Neural progenitor cell (in vitro differentiated cells): ENCODE measurements at regions not wholly inside any gene's neighbourhood (a gene's known extent, or its start where the extent isn't known, plus 50 kb on each side); places are given as distances from the start of the nearest gene placed in this dataset.

Source experiments
- DNase-seq: peaks from one replicate; pipeline ENCODE4 v3.0.0-alpha.2; 2016; ENCODE audit warnings: low spot score
- H2AFZ ChIP-seq: fragments of 200-600 bp; sonication (generic); replicated peaks from 2 replicates; pipeline ENCODE4 v1.6.1; 2016; ENCODE audit warnings: antibody characterized with exemption
- H3F3A ChIP-seq: fragments of 200-600 bp; sonication (generic); 2 replicates; pipeline ENCODE4 v1.6.1; 2016; ENCODE audit warnings: antibody characterized with exemption, low read depth
- H3K27ac ChIP-seq: fragments of 200-600 bp; sonication (generic); 2 replicates; pipeline ENCODE4 v1.5.1; 2016; ENCODE audit warnings: mild to moderate bottlenecking
- H3K27me3 ChIP-seq: fragments of 200-600 bp; sonication (generic); 2 replicates; pipeline ENCODE4 v1.6.1; 2016; ENCODE audit warnings: mild to moderate bottlenecking, moderate library complexity
- H3K36me3 ChIP-seq: fragments of 200-600 bp; sonication (generic); 2 replicates; pipeline ENCODE4 v1.5.1; 2016
- H3K4me1 ChIP-seq: fragments of 200-600 bp; sonication (generic); 2 replicates; pipeline ENCODE4 v1.6.1; 2016; ENCODE audit warnings: mixed run types
- H3K4me2 ChIP-seq: fragments of 200-600 bp; sonication (generic); 2 replicates; pipeline ENCODE4 v1.6.1; 2016
- H3K4me3 ChIP-seq: fragments of 200-600 bp; sonication (generic); 2 replicates; pipeline ENCODE4 v1.5.1; 2016
- H3K79me2 ChIP-seq: fragments of 200-600 bp; sonication (generic); 2 replicates; pipeline ENCODE4 v1.6.1; 2016; ENCODE audit warnings: low read depth
- H3K9ac ChIP-seq: fragments of 200-600 bp; sonication (generic); 2 replicates; pipeline ENCODE4 v1.6.1; 2016
- H3K9me3 ChIP-seq: fragments of 200-600 bp; sonication (generic); 2 replicates; pipeline ENCODE4 v1.5.1; 2016; ENCODE audit warnings: low read depth
- H4K20me1 ChIP-seq: fragments of 200-600 bp; sonication (generic); 2 replicates; pipeline ENCODE4 v1.6.1; 2016; ENCODE audit warnings: low read depth
- H3K27ac Mint-ChIP-seq: 3 replicates; pipeline ENCODE4 v1.8.0; 2021; ENCODE audit warnings: mixed read lengths
- H3K27me3 Mint-ChIP-seq: 2 replicates; pipeline ENCODE4 v1.8.0; 2022; ENCODE audit warnings: low read depth, mild to moderate bottlenecking, inconsistent platforms, moderate library complexity, mixed read lengths; ENCODE audit not compliant: insufficient read depth
- H3K36me3 Mint-ChIP-seq: 3 replicates; pipeline ENCODE4 v1.8.0; 2021; ENCODE audit warnings: mixed read lengths
- H3K4me1 Mint-ChIP-seq: 3 replicates; pipeline ENCODE4 v1.8.0; 2021; ENCODE audit warnings: mixed read lengths
- H3K4me3 Mint-ChIP-seq: 3 replicates; pipeline ENCODE4 v1.8.0; 2021; ENCODE audit warnings: mild to moderate bottlenecking, moderate library complexity, mixed read lengths
- H3K9me3 Mint-ChIP-seq: 3 replicates; pipeline ENCODE4 v1.8.0; 2020; ENCODE audit warnings: mixed read lengths
- EZH2 ChIP-seq: fragments of 200-600 bp; sonication (generic); IDR thresholded peaks from 2 replicates; pipeline ENCODE4 v1.6.1; 2017; ENCODE audit warnings: antibody characterized with exemption, mild to moderate bottlenecking, moderate library complexity
- EZH2phosphoT487 ChIP-seq: fragments of 200-600 bp; sonication (generic); IDR thresholded peaks from 2 replicates; pipeline ENCODE4 v1.6.1; 2017; ENCODE audit warnings: antibody characterized with exemption
- TF ChIP-seq, protein P1 (sequence below): fragments of 200-600 bp; sonication (generic); IDR thresholded peaks from 2 replicates; pipeline ENCODE4 v1.5.1; 2017; ENCODE audit warnings: antibody characterized with exemption, mild to moderate bottlenecking

DNA sequence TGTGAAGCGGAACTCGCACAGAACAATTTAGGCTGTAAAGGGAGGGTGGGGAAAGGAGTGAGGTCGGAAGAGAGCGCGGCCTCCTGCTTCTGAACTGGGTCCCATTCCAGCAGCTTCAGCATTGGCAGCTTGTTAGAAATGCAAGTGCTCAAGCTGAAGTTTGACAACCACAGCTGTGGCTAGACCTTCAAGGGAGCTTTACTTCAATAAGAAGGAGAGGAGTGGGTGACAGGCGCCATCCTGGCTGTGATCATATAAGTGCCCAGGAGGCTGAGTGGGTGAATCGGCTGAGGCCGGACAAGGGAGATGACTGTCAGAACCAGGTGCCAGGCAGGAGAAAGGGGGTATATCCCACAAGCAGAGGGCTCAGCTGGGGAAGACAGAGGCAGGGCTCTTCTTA lies 622.5 kb downstream of the GALR1 start:
- Histone ChIP-seq H3K9ac (no peak overlapping the region), H3K4me3 (no peak overlapping the region), H3K79me2 (no peaks in the 10 kb centered on the region), H3F3A (no peaks in the 10 kb centered on the region), H2AFZ (no peak overlapping the region), H3K9me3 (no peaks in the 10 kb centered on the region), H4K20me1 (no peaks in the 10 kb centered on the region), H3K27ac (no peak overlapping the region), H3K27me3 (no peaks in the 10 kb centered on the region), H3K4me1 (no peaks in the 10 kb centered on the region), H3K36me3 (no peaks in the 10 kb centered on the region), H3K4me2 (no peak overlapping the region)
- TF ChIP-seq EZH2 = no peak
- TF ChIP-seq, protein P1, sequence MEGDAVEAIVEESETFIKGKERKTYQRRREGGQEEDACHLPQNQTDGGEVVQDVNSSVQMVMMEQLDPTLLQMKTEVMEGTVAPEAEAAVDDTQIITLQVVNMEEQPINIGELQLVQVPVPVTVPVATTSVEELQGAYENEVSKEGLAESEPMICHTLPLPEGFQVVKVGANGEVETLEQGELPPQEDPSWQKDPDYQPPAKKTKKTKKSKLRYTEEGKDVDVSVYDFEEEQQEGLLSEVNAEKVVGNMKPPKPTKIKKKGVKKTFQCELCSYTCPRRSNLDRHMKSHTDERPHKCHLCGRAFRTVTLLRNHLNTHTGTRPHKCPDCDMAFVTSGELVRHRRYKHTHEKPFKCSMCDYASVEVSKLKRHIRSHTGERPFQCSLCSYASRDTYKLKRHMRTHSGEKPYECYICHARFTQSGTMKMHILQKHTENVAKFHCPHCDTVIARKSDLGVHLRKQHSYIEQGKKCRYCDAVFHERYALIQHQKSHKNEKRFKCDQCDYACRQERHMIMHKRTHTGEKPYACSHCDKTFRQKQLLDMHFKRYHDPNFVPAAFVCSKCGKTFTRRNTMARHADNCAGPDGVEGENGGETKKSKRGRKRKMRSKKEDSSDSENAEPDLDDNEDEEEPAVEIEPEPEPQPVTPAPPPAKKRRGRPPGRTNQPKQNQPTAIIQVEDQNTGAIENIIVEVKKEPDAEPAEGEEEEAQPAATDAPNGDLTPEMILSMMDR = no peak
- TF ChIP-seq EZH2phosphoT487 = no peak
- Mint-ChIP-seq H3K4me3 (no peak overlapping the region), H3K4me1 (peaks cover 2% of the 10 kb centered on the region), H3K27me3 (peaks cover 2% of the 10 kb centered on the region), H3K9me3 (no peaks in the 10 kb centered on the region), H3K36me3 (no peaks in the 10 kb centered on the region), H3K27ac (no peak overlapping the region)
- DNase-seq = no peak

DNA sequence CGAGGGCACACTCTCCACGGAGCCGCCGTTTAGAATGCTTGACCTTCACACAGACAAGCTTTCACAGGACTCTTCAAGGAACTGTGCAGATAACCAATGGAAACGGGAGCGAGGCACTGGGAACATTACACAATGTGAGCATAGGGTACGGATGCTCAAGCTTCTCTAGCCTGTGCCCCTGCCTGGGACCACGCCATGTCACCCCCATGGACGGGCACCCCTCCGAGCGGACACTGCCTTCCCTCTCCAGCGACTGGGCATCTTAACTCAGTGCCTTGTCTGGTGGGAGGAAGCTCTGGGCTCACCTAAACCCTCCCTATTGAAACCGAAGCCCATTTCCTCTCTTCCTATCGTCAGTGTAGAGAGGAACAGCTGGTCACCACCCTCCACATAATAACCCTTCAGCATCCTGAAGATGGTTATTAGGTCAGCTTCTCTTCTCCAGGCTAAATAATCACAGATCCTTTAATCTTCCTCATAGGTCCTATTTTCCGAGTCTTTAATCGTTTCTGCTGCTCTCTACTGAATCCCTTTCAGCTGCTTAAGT lies 626.7 kb downstream of the GALR1 start:
- TF ChIP-seq, protein P1 = no peak
- no peak for TF ChIP-seq EZH2phosphoT487
- H3K79me2 ChIP-seq = no peaks in the 10 kb centered on the region
- no peaks in the 10 kb centered on the region for H3K27me3 ChIP-seq
- no peaks in the 10 kb centered on the region for H3K9me3 Mint-ChIP-seq
- H3K4me1 Mint-ChIP-seq = no peaks in the 10 kb centered on the region
- H3K9ac ChIP-seq = no peak overlapping the region
- no peaks in the 10 kb centered on the region for H3K4me1 ChIP-seq
- no peak overlapping the region for H3K27ac Mint-ChIP-seq
- H3K4me3 ChIP-seq = no peak overlapping the region
- no peaks in the 10 kb centered on the region for H3K36me3 Mint-ChIP-seq
- H2AFZ ChIP-seq = no peak overlapping the region
- no peaks in the 10 kb centered on the region for H3K36me3 ChIP-seq
- H3K27ac ChIP-seq = no peak overlapping the region
- H3K4me3 Mint-ChIP-seq = no peak overlapping the region
- H3K9me3 ChIP-seq = no peaks in the 10 kb centered on the region
- no peaks in the 10 kb centered on the region for H4K20me1 ChIP-seq
- no peak for DNase-seq
- H3K4me2 ChIP-seq = no peak overlapping the region
- H3F3A ChIP-seq = no peaks in the 10 kb centered on the region
- peaks cover 2% of the 10 kb centered on the region for H3K27me3 Mint-ChIP-seq

DNA sequence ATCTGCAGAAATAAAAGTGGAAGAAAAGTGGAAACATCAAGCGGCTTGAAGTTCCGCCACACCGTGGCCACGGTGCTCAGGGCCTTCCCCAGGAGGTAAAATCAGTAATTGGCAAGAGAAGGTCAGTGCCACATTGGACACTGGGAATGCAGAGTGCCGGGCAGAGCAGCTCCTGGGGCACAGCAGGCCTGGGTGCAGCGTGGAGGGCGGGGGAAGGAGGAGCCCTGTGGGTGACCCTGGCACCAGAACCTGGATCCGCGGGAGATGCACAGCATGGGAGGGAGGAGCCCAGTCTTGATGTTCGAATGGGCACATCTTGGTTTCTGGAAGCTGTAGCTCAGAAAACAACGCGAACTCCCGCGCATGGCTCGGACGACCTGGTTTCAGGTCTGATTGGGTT lies 630.2 kb downstream of the GALR1 start:
- no peak overlapping the region for H3K27ac ChIP-seq
- no peaks in the 10 kb centered on the region for H3K36me3 Mint-ChIP-seq
- H3K79me2 ChIP-seq = no peaks in the 10 kb centered on the region
- H3K4me3 Mint-ChIP-seq = no peak overlapping the region
- H3F3A ChIP-seq = no peaks in the 10 kb centered on the region
- H3K4me1 ChIP-seq = no peaks in the 10 kb centered on the region
- no peak overlapping the region for H2AFZ ChIP-seq
- H3K27me3 ChIP-seq = no peaks in the 10 kb centered on the region
- no peaks in the 10 kb centered on the region for H3K4me1 Mint-ChIP-seq
- peaks cover 5% of the 10 kb centered on the region for H3K9me3 Mint-ChIP-seq
- H3K4me3 ChIP-seq = no peak overlapping the region
- no peak overlapping the region for H3K27ac Mint-ChIP-seq
- TF ChIP-seq EZH2 (no peak), EZH2phosphoT487 (no peak)
- TF ChIP-seq, protein P1 = no peak
- no peaks in the 10 kb centered on the region for H3K36me3 ChIP-seq
- H3K9ac ChIP-seq = no peak overlapping the region
- no peak for DNase-seq
- no peaks in the 10 kb centered on the region for H3K9me3 ChIP-seq
- no peaks in the 10 kb centered on the region for H4K20me1 ChIP-seq
- H3K4me2 ChIP-seq = no peak overlapping the region
- H3K27me3 Mint-ChIP-seq = peaks cover 2% of the 10 kb centered on the region
